Brain microvascular endothelial cell (primary cell): ENCODE measurements at regions not wholly inside any gene's neighbourhood (a gene's known extent, or its start where the extent isn't known, plus 50 kb on each side); places are given as distances from the start of the nearest gene placed in this dataset.
"Not testable (repeated sequence)": the region's sequence is repeated elsewhere in the genome, so short reads cannot be mapped to it uniquely, and the experiment has no call there.

ENCODE experiments used
- DNase-seq: peaks from one replicate; pipeline ENCODE4 v3.0.0-alpha.2; 2020
- H3K27ac ChIP-seq: fragments of 250-450 bp; sonication (Bioruptor Pico); 2 replicates; pipeline ENCODE4 v1.5.1; 2020; ENCODE audit warnings: mild to moderate bottlenecking, moderate library complexity
- H3K27me3 ChIP-seq: fragments of 250-450 bp; sonication (Bioruptor Pico); replicated peaks from 2 replicates; pipeline ENCODE4 v1.5.1; 2020; ENCODE audit warnings: mild to moderate bottlenecking
- H3K36me3 ChIP-seq: fragments of 250-450 bp; sonication (Bioruptor Pico); replicated peaks from 2 replicates; pipeline ENCODE4 v1.5.1; 2020; ENCODE audit warnings: mild to moderate bottlenecking
- H3K4me3 ChIP-seq: 2 replicates; pipeline ENCODE4 v1.5.1; 2011; ENCODE audit warnings: low read depth, mild to moderate bottlenecking, control low read depth, low read length, moderate library complexity
- CTCF ChIP-seq: IDR thresholded peaks from 2 replicates; pipeline ENCODE4 v1.5.1; 2011; ENCODE audit warnings: low read depth, mild to moderate bottlenecking, moderate library complexity, low read length, control low read depth, inconsistent platforms; ENCODE audit errors: missing control alignments
- in situ Hi-C: cut with HindIII; loops from 2 replicates; pipeline ENCODE4 v1.10.0; 2017; ENCODE audit warnings: low sequenced_read_pairs, low pct_ligation_motif_present

DNA sequence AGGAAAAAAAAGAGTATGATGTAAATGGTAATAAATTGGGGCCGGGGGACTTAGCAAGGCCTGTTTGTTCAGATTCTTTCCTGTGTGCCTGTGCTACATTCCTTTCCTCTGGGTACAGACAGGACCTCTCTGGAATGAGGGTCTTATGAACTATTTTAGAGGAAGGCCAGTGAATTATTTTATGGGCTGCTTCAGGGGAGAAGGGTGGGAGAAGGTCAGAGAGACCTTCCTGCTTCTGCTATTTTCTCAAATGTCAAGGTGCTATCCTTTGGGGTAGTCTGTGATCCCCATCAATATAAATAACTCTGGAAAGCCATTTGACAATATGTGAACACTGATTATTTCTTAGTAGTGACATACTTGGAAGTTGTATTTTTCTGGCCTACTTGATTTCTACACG lies 426.5 kb downstream of the SH2D4B start:
- TF ChIP-seq CTCF, result no peak

DNA sequence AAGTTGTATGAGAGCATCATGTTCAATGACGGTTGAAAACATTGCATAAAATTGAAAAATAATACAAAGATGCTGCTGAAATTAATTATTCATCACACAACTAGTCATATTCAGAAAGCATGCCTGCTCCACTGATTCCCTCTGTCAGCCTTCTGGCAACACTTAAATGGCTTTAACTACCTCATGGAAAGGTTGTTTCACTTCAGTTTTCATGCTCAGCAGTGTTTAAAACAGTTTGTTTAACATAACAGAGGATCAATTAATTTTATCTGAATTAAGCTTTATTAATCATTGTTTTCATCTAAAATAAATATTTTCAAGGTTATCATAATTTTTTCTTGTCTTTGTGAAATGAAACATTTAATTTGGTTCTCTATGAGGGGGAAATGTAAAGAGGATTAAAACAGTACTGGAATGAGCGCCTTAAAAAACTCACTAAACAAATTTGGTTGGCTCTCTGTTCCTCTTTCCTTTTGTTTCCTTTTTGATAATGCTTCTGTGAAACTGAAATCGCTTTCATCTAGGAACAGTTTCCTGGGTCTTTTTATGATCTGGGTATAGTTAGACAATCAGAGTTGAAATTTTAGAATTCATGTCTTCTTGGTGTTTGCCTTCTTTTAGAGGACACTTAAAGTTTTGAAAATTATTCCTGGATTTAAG lies 427.4 kb downstream of the SH2D4B start:
- Histone ChIP-seq H3K4me3 (no peak overlapping the region), H3K36me3 (no peaks in the 10 kb centered on the region), H3K27ac (no peak overlapping the region), H3K27me3 (no peaks in the 10 kb centered on the region)
- no peak for DNase-seq
- in situ Hi-C loops, result no loop called here
- TF ChIP-seq CTCF, result no peak

More for the DNA sequence above, 426.5 kb downstream of the SH2D4B start:
- Histone ChIP-seq H3K27ac (no peak overlapping the region), H3K27me3 (no peaks in the 10 kb centered on the region), H3K4me3 (no peak overlapping the region), H3K36me3 (no peaks in the 10 kb centered on the region)
- DNase-seq, result no peak
- in situ Hi-C loops, result no loop called here

GRCh38 chr10:80966326-80966986 lies 428.8 kb downstream of the SH2D4B start:
- H3K27ac ChIP-seq, result no peak overlapping the region
- in situ Hi-C loops, result no loop called here
- no peak for DNase-seq
- no peaks in the 10 kb centered on the region for H3K36me3 ChIP-seq
- no peaks in the 10 kb centered on the region for H3K27me3 ChIP-seq
- no peak for TF ChIP-seq CTCF
- H3K4me3 ChIP-seq, result no peak overlapping the region

DNA sequence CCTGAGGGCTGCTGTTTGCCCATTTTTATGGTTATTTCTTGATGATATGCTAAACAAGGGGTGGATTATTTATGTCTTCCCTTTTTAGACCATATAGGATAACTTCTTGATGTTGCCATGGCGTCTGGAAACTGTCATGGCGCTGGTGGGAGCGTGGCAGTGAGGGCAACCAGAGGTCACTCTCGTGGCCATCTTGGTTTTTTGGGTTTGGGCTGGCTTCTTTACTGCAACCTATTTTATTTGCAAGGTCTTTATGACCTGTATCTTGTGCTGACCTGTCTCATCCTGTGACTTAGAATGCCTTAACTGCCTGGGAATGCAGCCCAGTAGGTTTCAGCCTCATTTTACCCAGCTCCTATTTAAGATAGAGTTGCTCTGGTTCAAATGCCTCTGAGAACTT lies 429.7 kb downstream of the SH2D4B start:
- DNase-seq, in situ Hi-C loops, H3K36me3 ChIP-seq, H3K4me3 ChIP-seq, H3K27ac ChIP-seq, H3K27me3 ChIP-seq: not testable (repeated sequence)

DNA sequence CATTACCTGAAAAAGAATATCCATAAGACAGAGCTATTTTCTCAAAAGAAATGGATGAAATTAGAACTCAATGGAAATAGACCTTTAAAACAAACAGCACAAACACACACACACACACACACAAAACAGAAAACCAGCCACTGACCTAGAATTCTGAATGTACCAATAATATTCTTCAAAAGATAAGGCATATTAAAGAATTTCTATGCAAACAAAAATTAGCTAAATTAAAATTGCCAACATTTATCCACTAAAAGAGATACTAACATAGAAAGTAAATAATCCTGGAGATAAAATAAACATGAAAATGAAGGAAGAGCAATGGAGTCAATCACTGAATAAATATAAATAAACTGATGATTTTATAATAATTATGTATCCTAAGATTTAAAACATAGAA lies 431.2 kb downstream of the SH2D4B start:
- no peak for TF ChIP-seq CTCF
- H3K4me3 ChIP-seq, result no peak overlapping the region
- H3K36me3 ChIP-seq, result no peaks in the 10 kb centered on the region
- in situ Hi-C loops, result no loop called here
- H3K27ac ChIP-seq, result no peak overlapping the region
- H3K27me3 ChIP-seq, result no peaks in the 10 kb centered on the region
- no peak for DNase-seq

DNA sequence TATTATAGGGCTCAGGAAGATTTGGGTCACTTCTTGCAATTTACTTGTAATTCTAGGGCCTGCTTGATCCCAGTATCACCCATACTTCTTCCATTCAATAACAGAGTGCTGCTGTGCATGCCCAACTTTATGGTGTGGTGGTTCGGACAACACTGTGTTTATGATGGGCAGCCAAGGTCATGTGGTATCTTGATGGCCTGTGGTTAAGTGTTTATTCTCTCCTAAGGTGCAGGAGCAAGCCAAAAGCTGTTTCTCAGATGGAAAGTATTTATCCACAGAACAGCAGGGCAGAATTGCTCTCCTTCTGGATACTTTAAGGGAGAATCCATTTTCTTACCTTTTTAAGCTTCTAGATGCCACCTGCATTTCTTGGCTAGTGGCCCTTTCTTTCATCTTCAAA lies 433.8 kb downstream of the SH2D4B start:
- Histone ChIP-seq H3K4me3 (no peak overlapping the region), H3K27ac (no peak overlapping the region), H3K27me3 (no peaks in the 10 kb centered on the region), H3K36me3 (no peaks in the 10 kb centered on the region)
- in situ Hi-C loops, result no loop called here
- no peak for TF ChIP-seq CTCF
- DNase-seq, result no peak
